ENCODE measurements at regions not wholly inside any gene's neighbourhood (a gene's known extent, or its start where the extent isn't known, plus 50 kb on each side); places are given as distances from the start of the nearest gene placed in this dataset.

- TF ChIP-seq CTCF (conservative IDR thresholded peaks at IDR 0.05; ENCODE audit: low read depth, low read length) = no peak
- TF ChIP-seq POLR2A (IDR thresholded peaks at IDR 0.05; ENCODE audit: low read depth, low read length) = no peak
- TF ChIP-seq RCOR1 (IDR thresholded peaks at IDR 0.05; ENCODE audit: insufficient replicate concordance, low read length) = no peak
- TF ChIP-seq RAD21 (IDR thresholded peaks at IDR 0.05; ENCODE audit: low read length) = no peak
- TF ChIP-seq, protein P1, sequence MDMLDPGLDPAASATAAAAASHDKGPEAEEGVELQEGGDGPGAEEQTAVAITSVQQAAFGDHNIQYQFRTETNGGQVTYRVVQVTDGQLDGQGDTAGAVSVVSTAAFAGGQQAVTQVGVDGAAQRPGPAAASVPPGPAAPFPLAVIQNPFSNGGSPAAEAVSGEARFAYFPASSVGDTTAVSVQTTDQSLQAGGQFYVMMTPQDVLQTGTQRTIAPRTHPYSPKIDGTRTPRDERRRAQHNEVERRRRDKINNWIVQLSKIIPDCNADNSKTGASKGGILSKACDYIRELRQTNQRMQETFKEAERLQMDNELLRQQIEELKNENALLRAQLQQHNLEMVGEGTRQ (IDR thresholded peaks at IDR 0.05; ENCODE audit: low read depth, low read length) = no peak
- TF ChIP-seq RFX5 (IDR thresholded peaks at IDR 0.05; ENCODE audit: low read depth, low read length) = no peak
- no peak for TF ChIP-seq MXI1 (IDR thresholded peaks at IDR 0.05; ENCODE audit: borderline replicate concordance, low read depth, low read length)
- no peak for TF ChIP-seq BHLHE40 (IDR thresholded peaks at IDR 0.05; ENCODE audit: low read depth, low read length)
Measured at GRCh38 chr6:84921891-84922290, 157.5 kb upstream of the TBX18 start.

Measured in IMR-90 (cell line).